ENCODE measurements at regions not wholly inside any gene's neighbourhood (a gene's known extent, or its start where the extent isn't known, plus 50 kb on each side); places are given as distances from the start of the nearest gene placed in this dataset.

DNA sequence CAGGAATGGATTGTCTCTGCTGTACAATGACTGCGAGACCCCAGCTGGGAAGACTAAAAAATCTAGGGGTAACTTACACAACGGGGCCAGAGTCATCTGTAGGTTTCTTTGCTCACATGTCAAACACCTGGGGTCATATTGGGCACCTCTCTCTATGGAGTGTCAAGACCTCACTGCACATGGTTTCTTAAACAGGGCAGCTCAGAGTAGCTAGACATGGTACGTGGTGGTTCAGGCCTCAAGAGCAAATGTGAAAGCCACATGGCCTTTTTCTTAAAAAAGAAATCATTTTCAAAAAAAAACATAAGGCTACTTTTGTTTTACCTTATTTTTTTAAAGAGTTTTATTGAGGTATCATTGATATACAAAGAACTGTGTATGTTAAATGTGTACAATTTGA lies 162.2 kb upstream of the ITGB1 start:
- TF ChIP-seq, protein P1, sequence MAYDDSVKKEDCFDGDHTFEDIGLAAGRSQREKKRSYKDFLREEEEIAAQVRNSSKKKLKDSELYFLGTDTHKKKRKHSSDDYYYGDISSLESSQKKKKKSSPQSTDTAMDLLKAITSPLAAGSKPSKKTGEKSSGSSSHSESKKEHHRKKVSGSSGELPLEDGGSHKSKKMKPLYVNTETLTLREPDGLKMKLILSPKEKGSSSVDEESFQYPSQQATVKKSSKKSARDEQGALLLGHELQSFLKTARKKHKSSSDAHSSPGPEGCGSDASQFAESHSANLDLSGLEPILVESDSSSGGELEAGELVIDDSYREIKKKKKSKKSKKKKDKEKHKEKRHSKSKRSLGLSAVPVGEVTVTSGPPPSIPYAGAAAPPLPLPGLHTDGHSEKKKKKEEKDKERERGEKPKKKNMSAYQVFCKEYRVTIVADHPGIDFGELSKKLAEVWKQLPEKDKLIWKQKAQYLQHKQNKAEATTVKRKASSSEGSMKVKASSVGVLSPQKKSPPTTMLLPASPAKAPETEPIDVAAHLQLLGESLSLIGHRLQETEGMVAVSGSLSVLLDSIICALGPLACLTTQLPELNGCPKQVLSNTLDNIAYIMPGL (CRISPR knock-in tag; IDR thresholded peaks at IDR 0.05), result no peak
- TF ChIP-seq, protein P2, sequence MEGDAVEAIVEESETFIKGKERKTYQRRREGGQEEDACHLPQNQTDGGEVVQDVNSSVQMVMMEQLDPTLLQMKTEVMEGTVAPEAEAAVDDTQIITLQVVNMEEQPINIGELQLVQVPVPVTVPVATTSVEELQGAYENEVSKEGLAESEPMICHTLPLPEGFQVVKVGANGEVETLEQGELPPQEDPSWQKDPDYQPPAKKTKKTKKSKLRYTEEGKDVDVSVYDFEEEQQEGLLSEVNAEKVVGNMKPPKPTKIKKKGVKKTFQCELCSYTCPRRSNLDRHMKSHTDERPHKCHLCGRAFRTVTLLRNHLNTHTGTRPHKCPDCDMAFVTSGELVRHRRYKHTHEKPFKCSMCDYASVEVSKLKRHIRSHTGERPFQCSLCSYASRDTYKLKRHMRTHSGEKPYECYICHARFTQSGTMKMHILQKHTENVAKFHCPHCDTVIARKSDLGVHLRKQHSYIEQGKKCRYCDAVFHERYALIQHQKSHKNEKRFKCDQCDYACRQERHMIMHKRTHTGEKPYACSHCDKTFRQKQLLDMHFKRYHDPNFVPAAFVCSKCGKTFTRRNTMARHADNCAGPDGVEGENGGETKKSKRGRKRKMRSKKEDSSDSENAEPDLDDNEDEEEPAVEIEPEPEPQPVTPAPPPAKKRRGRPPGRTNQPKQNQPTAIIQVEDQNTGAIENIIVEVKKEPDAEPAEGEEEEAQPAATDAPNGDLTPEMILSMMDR (IDR thresholded peaks at IDR 0.05), result no peak
- TF ChIP-seq CREB1 (CRISPR knock-in tag; IDR thresholded peaks at IDR 0.05), result no peak

All from WTC11 (cell line).